ENCODE measurements at regions not wholly inside any gene's neighbourhood (a gene's known extent, or its start where the extent isn't known, plus 50 kb on each side); places are given as distances from the start of the nearest gene placed in this dataset.

DNA sequence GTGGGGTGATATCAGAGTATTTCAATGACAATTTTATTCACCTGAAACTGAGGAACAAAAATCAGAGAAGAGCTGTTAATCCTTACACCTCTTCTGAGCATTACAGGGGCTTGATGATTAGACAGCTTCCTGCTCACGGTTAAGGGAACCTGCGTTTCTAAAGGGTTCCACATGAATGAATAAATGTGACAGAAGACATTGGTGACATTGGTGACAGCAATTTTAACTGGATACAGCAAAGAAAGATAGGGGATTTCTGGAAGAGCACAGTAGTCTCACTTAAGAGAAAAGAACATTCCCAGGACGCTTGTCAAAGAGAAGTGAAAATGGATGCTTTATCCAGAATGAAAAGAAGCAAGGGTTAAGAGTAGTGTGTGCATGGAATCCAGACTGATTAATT, 235.9 kb upstream of the CNTN3 start:
- no peak for TF ChIP-seq EZH2phosphoT487 (IDR thresholded peaks at IDR 0.05; ENCODE audit: low read length)
- TF ChIP-seq, protein P1, sequence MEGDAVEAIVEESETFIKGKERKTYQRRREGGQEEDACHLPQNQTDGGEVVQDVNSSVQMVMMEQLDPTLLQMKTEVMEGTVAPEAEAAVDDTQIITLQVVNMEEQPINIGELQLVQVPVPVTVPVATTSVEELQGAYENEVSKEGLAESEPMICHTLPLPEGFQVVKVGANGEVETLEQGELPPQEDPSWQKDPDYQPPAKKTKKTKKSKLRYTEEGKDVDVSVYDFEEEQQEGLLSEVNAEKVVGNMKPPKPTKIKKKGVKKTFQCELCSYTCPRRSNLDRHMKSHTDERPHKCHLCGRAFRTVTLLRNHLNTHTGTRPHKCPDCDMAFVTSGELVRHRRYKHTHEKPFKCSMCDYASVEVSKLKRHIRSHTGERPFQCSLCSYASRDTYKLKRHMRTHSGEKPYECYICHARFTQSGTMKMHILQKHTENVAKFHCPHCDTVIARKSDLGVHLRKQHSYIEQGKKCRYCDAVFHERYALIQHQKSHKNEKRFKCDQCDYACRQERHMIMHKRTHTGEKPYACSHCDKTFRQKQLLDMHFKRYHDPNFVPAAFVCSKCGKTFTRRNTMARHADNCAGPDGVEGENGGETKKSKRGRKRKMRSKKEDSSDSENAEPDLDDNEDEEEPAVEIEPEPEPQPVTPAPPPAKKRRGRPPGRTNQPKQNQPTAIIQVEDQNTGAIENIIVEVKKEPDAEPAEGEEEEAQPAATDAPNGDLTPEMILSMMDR (IDR thresholded peaks at IDR 0.05; ENCODE audit: low read length), result no peak
- no peak for TF ChIP-seq EZH2 (optimal IDR thresholded peaks at IDR 0.05; ENCODE audit: low read depth, low read length)

Data from MM.1S (cell line).